ENCODE measurements at regions not wholly inside any gene's neighbourhood (a gene's known extent, or its start where the extent isn't known, plus 50 kb on each side); places are given as distances from the start of the nearest gene placed in this dataset.
"Not testable (repeated sequence)": the region's sequence is repeated elsewhere in the genome, so short reads cannot be mapped to it uniquely, and the experiment has no call there.

DNA sequence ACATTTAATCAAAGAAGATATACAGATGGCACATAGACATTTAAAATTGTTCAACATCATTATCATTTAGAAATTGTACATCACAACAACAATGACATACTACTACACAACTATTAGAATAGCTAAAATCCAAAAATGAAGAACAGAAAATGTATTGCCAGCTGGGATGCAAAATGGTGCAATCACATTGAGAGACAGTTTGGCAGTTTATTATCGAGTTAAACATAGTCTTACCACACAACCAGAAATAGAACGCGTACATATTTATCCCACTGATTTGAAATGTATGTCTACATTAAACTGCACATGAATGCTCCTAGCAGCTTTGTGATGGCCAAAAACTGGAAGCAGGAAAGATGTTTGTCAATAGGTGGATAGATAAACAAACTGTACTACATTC is 791.5 kb upstream of the MGAT4C start:
- Histone ChIP-seq H3K36me3 (no peaks in the 10 kb centered on the region), H3K4me1 (replicated peaks) (no peaks in the 10 kb centered on the region), H3K4me3 (no peak overlapping the region), H3K27ac (no peak overlapping the region), H3K27me3 (replicated peaks) (no peaks in the 10 kb centered on the region), H3K9me3 (replicated peaks) (no peaks in the 10 kb centered on the region)
- DNase-seq (ENCODE audit: low read depth in 1 of 2, low spot score in 2 of 2) = no peak

DNA sequence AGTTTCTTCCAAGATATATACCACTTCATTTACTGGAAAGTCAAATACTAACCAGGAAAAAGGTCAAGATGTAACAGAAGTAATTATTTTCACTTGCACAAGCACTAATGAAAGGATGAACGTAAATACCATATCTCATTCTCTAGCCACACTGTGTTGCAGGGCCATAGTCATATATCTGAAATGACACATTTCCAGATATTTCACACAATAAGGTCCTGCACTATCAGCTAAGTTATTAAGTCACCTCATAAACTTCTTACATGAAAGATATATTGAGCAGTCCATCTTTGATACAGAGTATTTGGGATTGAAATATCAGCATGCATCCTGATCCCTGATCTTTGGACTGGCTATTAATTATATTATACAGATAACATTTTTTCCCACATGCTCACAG is 783.3 kb upstream of the MGAT4C start:
- Histone ChIP-seq H3K9me3 (replicated peaks) (no peaks in the 10 kb centered on the region; the same call in 1 of the 2 replicates), H3K36me3 (no peaks in the 10 kb centered on the region), H3K27ac (no peak overlapping the region), H3K4me1 (replicated peaks) (no peaks in the 10 kb centered on the region), H3K4me3 (no peak overlapping the region), H3K27me3 (replicated peaks) (no peaks in the 10 kb centered on the region)
- no peak for DNase-seq (ENCODE audit: low read depth in 1 of 2, low spot score in 2 of 2)

DNA sequence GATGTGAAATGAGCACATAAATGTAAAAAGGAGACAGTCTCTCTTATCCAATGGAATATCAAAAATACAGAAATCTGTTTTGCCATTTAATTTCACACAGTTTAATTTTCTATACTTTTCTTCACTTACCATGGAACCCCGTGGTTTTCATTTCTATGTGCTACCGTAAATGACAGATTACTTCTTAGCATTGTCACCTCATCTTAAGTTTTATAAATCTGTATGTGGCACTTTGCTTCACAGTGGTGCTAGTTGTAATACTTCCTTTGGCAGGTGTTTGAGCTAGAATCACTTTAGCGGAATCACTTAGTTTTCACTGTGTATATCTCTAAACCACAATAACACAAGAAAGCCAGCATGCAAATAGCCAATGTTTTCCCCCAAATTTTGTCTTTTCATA is 781.9 kb upstream of the MGAT4C start:
- H3K4me3 ChIP-seq = no peak overlapping the region
- no peaks in the 10 kb centered on the region for H3K36me3 ChIP-seq
- no peak for DNase-seq (ENCODE audit: low read depth in 1 of 2, low spot score in 2 of 2)
- no peaks in the 10 kb centered on the region for H3K4me1 ChIP-seq (replicated peaks)
- no peak overlapping the region for H3K27ac ChIP-seq
- no peaks in the 10 kb centered on the region; the same call in 1 of the 2 replicates for H3K9me3 ChIP-seq (replicated peaks)
- H3K27me3 ChIP-seq (replicated peaks) = no peaks in the 10 kb centered on the region

DNA sequence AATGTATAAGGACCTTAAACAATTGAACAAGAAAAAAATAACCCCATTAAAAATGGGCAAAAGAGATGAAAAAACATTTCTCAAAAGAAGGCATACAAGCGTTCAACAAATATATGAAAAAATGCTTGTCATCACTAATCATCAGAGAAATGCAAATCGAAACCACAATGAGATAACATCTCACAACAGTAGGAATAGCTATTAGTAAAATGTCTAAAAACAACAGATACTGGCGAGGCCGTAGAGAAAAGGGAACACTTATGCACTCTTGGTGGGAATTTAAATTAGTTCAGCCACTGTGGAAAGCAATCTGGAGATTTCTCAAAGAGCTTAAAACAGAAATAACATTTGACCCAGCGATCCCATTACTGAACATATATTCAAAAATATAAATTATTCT is 769.8 kb upstream of the MGAT4C start:
- no peaks in the 10 kb centered on the region for H3K9me3 ChIP-seq (replicated peaks)
- no peaks in the 10 kb centered on the region for H3K4me1 ChIP-seq (replicated peaks)
- H3K27me3 ChIP-seq (replicated peaks) = no peaks in the 10 kb centered on the region
- H3K36me3 ChIP-seq = no peaks in the 10 kb centered on the region
- DNase-seq (ENCODE audit: low read depth in 1 of 2, low spot score in 2 of 2) = no peak
- H3K27ac ChIP-seq = no peak overlapping the region
- H3K4me3 ChIP-seq = no peak overlapping the region

DNA sequence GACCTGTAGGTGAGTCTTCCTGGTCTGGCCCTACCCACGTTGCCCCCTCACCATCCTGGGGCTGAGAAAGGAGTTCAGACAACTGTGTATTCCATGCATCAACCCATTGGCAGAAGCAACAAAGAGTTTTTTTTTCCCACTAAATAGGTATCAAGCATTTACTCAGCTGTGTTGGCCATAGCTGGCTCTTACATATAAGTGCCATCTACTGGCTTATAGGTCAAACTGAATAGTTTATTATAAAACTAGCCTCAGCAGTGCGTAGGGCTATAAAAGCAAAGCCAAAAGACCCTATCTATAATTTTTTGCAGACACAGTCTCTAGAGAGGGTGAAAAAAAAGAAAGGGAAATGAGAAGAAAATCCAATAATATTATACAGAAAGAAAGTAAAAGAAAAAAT is 765.2 kb upstream of the MGAT4C start:
- Histone ChIP-seq H3K9me3 (replicated peaks) (no peaks in the 10 kb centered on the region), H3K27me3 (replicated peaks) (no peaks in the 10 kb centered on the region), H3K4me1 (replicated peaks) (no peaks in the 10 kb centered on the region), H3K27ac (no peak overlapping the region), H3K36me3 (no peaks in the 10 kb centered on the region), H3K4me3 (no peak overlapping the region)
- no peak for DNase-seq (ENCODE audit: low read depth in 1 of 2, low spot score in 2 of 2)

DNA sequence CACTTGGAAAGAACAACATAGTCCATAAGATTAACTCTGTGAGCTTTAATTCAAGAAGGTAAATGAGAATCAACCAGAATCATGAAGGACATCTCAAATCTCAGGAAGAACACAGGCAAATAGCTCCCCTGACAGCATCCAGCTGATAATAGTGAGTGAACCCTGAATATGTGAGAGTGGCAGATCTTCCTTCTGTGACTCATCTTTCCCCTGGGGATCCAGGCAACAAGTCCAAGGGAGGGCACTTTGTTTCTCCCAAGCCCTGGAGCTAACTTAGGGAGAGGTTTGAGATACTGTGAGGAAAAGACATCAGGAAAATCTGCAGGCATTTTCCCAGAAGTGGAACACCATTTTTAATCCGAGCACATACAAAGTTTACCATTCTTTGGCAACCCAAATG is 763.9 kb upstream of the MGAT4C start:
- DNase-seq (ENCODE audit: low read depth in 1 of 2, low spot score in 2 of 2) = no peak
- Histone ChIP-seq H3K36me3 (no peaks in the 10 kb centered on the region), H3K27ac (no peak overlapping the region), H3K9me3 (replicated peaks) (no peaks in the 10 kb centered on the region), H3K4me3 (no peak overlapping the region), H3K4me1 (replicated peaks) (no peaks in the 10 kb centered on the region), H3K27me3 (replicated peaks) (no peaks in the 10 kb centered on the region)

- Histone ChIP-seq H3K4me3 (no peak overlapping the region), H3K27me3 (replicated peaks) (no peaks in the 10 kb centered on the region), H3K36me3 (no peaks in the 10 kb centered on the region), H3K27ac (no peak overlapping the region), H3K4me1 (replicated peaks) (no peaks in the 10 kb centered on the region), H3K9me3 (replicated peaks) (no peaks in the 10 kb centered on the region)
- DNase-seq (ENCODE audit: low read depth in 1 of 2, low spot score in 2 of 2) = no peak
Measured at GRCh38 chr12:87015352-87015751, 759.2 kb upstream of the MGAT4C start.

GRCh38 chr12:87008785-87009384 is 752.7 kb upstream of the MGAT4C start:
- H3K9me3 ChIP-seq (replicated peaks) = no peaks in the 10 kb centered on the region
- DNase-seq (ENCODE audit: low read depth in 1 of 2, low spot score in 2 of 2) = no peak
- H3K4me3 ChIP-seq = no peak overlapping the region
- no peaks in the 10 kb centered on the region for H3K4me1 ChIP-seq (replicated peaks)
- no peak overlapping the region for H3K27ac ChIP-seq
- no peaks in the 10 kb centered on the region for H3K36me3 ChIP-seq
- H3K27me3 ChIP-seq (replicated peaks) = no peaks in the 10 kb centered on the region

- Histone ChIP-seq H3K9me3 (replicated peaks) (no peaks in the 10 kb centered on the region), H3K4me1 (replicated peaks) (no peaks in the 10 kb centered on the region), H3K36me3 (no peaks in the 10 kb centered on the region), H3K4me3 (no peak overlapping the region), H3K27me3 (replicated peaks) (no peaks in the 10 kb centered on the region), H3K27ac (no peak overlapping the region)
- DNase-seq (ENCODE audit: low read depth in 1 of 2, low spot score in 2 of 2) = no peak
Measured at GRCh38 chr12:87001102-87001501, 744.9 kb upstream of the MGAT4C start.

- no peaks in the 10 kb centered on the region for H3K36me3 ChIP-seq
- DNase-seq (ENCODE audit: low read depth in 1 of 2, low spot score in 2 of 2) = no peak
- H3K27ac ChIP-seq = no peak overlapping the region
- H3K4me3 ChIP-seq = no peak overlapping the region
- no peaks in the 10 kb centered on the region for H3K9me3 ChIP-seq (replicated peaks)
- no peaks in the 10 kb centered on the region for H3K4me1 ChIP-seq (replicated peaks)
- no peaks in the 10 kb centered on the region for H3K27me3 ChIP-seq (replicated peaks)
Measured at GRCh38 chr12:86985298-86985697, 729.1 kb upstream of the MGAT4C start.

- not testable (repeated sequence) for DNase-seq (ENCODE audit: low read depth in 1 of 2, low spot score in 2 of 2); H3K27me3 ChIP-seq (replicated peaks); H3K27ac ChIP-seq; H3K9me3 ChIP-seq (replicated peaks); H3K36me3 ChIP-seq; H3K4me3 ChIP-seq; H3K4me1 ChIP-seq (replicated peaks)
Measured at GRCh38 chr12:86970595-86970994, 714.4 kb upstream of the MGAT4C start.

DNA sequence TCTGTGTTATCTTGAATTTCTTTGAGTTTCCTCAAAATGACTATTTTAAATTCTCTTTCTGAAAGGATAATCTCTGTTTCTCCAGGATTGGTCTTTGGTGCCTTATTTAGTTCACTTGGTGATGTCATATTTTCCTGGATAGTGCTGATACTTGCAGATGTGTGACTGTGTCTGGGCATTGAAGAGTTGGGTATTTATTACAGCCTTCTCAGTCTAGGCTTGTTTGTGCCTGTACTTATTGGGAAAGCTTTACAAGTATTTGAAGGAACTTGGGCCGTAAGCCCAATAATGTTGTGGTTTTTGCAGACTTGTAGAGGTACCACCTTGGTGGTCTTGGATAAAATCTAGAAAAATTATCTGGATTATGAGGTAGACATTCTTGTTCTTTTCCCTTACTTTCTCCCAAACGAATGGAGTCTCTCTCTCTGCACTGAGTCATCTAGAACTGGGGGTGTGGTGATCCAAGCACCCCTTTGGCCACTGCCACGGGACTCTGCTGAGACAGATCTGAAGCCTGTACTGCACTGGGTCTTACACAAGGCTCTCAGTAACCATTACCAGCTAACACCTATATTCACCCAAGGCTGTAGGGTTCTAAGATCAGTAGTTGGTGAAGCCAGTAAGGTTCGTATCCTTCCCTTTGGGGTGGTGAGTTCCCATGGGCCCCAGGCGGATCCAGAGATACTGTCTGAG is 703.7 kb upstream of the MGAT4C start:
- Histone ChIP-seq H3K4me3 (no peak overlapping the region), H3K4me1 (replicated peaks) (no peaks in the 10 kb centered on the region), H3K27ac (no peak overlapping the region), H3K27me3 (replicated peaks) (no peaks in the 10 kb centered on the region), H3K36me3 (no peaks in the 10 kb centered on the region), H3K9me3 (replicated peaks) (no peaks in the 10 kb centered on the region)
- DNase-seq (ENCODE audit: low read depth in 1 of 2, low spot score in 2 of 2) = no peak

DNA sequence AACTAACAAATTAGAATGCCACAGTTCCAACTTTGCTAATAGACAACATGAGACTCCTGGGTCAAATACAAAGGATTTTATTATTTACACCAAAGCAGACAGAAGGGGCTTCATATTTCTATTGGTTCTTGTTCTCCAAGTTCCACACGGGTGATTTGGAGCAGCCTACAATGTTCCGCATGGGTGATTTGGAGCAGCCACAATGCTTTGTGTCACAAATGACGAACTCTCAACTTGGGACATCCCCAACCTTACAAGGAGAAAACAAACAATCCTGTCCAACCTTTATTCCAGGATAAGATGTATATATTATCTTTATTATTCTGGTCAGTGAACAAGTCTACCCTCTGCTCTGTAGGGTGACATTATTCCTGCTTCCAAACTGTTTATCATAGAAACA is 694.3 kb upstream of the MGAT4C start:
- no peaks in the 10 kb centered on the region for H3K27me3 ChIP-seq (replicated peaks)
- no peak overlapping the region for H3K4me3 ChIP-seq
- H3K9me3 ChIP-seq (replicated peaks) = no peaks in the 10 kb centered on the region
- no peaks in the 10 kb centered on the region for H3K36me3 ChIP-seq
- no peak overlapping the region for H3K27ac ChIP-seq
- no peak for DNase-seq (ENCODE audit: low read depth in 1 of 2, low spot score in 2 of 2)
- no peaks in the 10 kb centered on the region for H3K4me1 ChIP-seq (replicated peaks)

GRCh38 chr12:86950043-86950442 is 693.9 kb upstream of the MGAT4C start:
- no peaks in the 10 kb centered on the region for H3K9me3 ChIP-seq (replicated peaks)
- no peaks in the 10 kb centered on the region for H3K4me1 ChIP-seq (replicated peaks)
- DNase-seq (ENCODE audit: low read depth in 1 of 2, low spot score in 2 of 2) = no peak
- H3K27ac ChIP-seq = no peak overlapping the region
- no peaks in the 10 kb centered on the region for H3K27me3 ChIP-seq (replicated peaks)
- no peaks in the 10 kb centered on the region for H3K36me3 ChIP-seq
- H3K4me3 ChIP-seq = no peak overlapping the region

GRCh38 chr12:86948851-86949250 is 692.7 kb upstream of the MGAT4C start:
- no peaks in the 10 kb centered on the region for H3K27me3 ChIP-seq (replicated peaks)
- no peaks in the 10 kb centered on the region for H3K36me3 ChIP-seq
- no peak overlapping the region for H3K4me3 ChIP-seq
- H3K4me1 ChIP-seq (replicated peaks) = no peaks in the 10 kb centered on the region
- DNase-seq (ENCODE audit: low read depth in 1 of 2, low spot score in 2 of 2) = no peak
- H3K27ac ChIP-seq = no peak overlapping the region
- no peaks in the 10 kb centered on the region for H3K9me3 ChIP-seq (replicated peaks)

All from SJSA1 (cell line).